ENCODE measurements at regions not wholly inside any gene's neighbourhood (a gene's known extent, or its start where the extent isn't known, plus 50 kb on each side); places are given as distances from the start of the nearest gene placed in this dataset.

- TF ChIP-seq CTCF (IDR thresholded peaks at IDR 0.05; ENCODE audit: low read depth, low read length): no peak
Observed at GRCh38 chr15:39243396-39243795, 337.5 kb upstream of the THBS1 start.

GRCh38 chr15:39244776-39245175 lies 336.1 kb upstream of the THBS1 start:
- no peak for TF ChIP-seq CTCF (IDR thresholded peaks at IDR 0.05; ENCODE audit: low read depth, low read length)
- no peak overlapping the region for H3K4me3 ChIP-seq (ENCODE audit: low read depth, low read length)

More at GRCh38 chr15:39243396-39243795, 337.5 kb upstream of the THBS1 start:
- H3K4me3 ChIP-seq (ENCODE audit: low read depth, low read length): no peak overlapping the region

GRCh38 chr15:39246523-39246922 lies 334.4 kb upstream of the THBS1 start:
- H3K4me3 ChIP-seq (ENCODE audit: low read depth, low read length): no peak overlapping the region
- TF ChIP-seq CTCF (IDR thresholded peaks at IDR 0.05; ENCODE audit: low read depth, low read length): no peak

GRCh38 chr15:39247574-39247973 lies 333.3 kb upstream of the THBS1 start:
- TF ChIP-seq CTCF (IDR thresholded peaks at IDR 0.05; ENCODE audit: low read depth, low read length): no peak
- H3K4me3 ChIP-seq (ENCODE audit: low read depth, low read length): no peak overlapping the region

GRCh38 chr15:39248204-39248603 lies 332.7 kb upstream of the THBS1 start:
- TF ChIP-seq CTCF (IDR thresholded peaks at IDR 0.05; ENCODE audit: low read depth, low read length): no peak
- H3K4me3 ChIP-seq (ENCODE audit: low read depth, low read length): no peak overlapping the region

GRCh38 chr15:39250001-39250400 lies 330.9 kb upstream of the THBS1 start:
- TF ChIP-seq CTCF (IDR thresholded peaks at IDR 0.05; ENCODE audit: low read depth, low read length): no peak
- H3K4me3 ChIP-seq (ENCODE audit: low read depth, low read length): no peak overlapping the region

- no peak overlapping the region for H3K4me3 ChIP-seq (ENCODE audit: low read depth, low read length)
- no peak for TF ChIP-seq CTCF (IDR thresholded peaks at IDR 0.05; ENCODE audit: low read depth, low read length)
Observed at GRCh38 chr15:39250460-39251186, 330.3 kb upstream of the THBS1 start.

All from WI38 (cell line).